GM13976 (cell line): ENCODE measurements at regions not wholly inside any gene's neighbourhood (a gene's known extent, or its start where the extent isn't known, plus 50 kb on each side); places are given as distances from the start of the nearest gene placed in this dataset.

Source experiments
- DNase-seq: peaks from one replicate; pipeline ENCODE4 v3.0.0; 2012; ENCODE audit warnings: low spot score
- CTCF ChIP-seq: IDR thresholded peaks from 2 replicates; pipeline ENCODE4 v1.5.1; 2012; ENCODE audit warnings: borderline replicate concordance, mild to moderate bottlenecking; ENCODE audit not compliant: insufficient read depth; ENCODE audit errors: extremely low read depth, missing control alignments, control extremely low read depth
- in situ Hi-C: fragments of 300-500 bp; cut with MboI; formaldehyde crosslinking; loops from one replicate; pipeline ENCODE4 v1.12.0; 2022; ENCODE audit warnings: low sequenced_read_pairs, mixed read lengths, inconsistent platforms; ENCODE audit not compliant: unreplicated experiment

- in situ Hi-C loops = no loop called here
- no peak for TF ChIP-seq CTCF
- DNase-seq = no peak
Observed at GRCh38 chr4:23539969-23540569, 349.8 kb downstream of the PPARGC1A start.

- in situ Hi-C loops = no loop called here
- DNase-seq = no peak
- no peak for TF ChIP-seq CTCF
Observed at GRCh38 chr4:23533859-23534258, 356.0 kb downstream of the PPARGC1A start.

GRCh38 chr4:23516716-23517115, 373.1 kb downstream of the PPARGC1A start:
- in situ Hi-C loops = no loop called here
- DNase-seq = no peak
- TF ChIP-seq CTCF = no peak

- in situ Hi-C loops = no loop called here
- no peak for TF ChIP-seq CTCF
- DNase-seq = no peak
Observed at GRCh38 chr4:23504083-23504482, 385.8 kb downstream of the PPARGC1A start.

- no peak for TF ChIP-seq CTCF
- in situ Hi-C loops = no loop called here
- no peak for DNase-seq
Observed at GRCh38 chr4:23500894-23501449, 388.9 kb downstream of the PPARGC1A start.

- no peak for TF ChIP-seq CTCF
- in situ Hi-C loops = no loop called here
- DNase-seq = no peak
Observed at GRCh38 chr4:23485801-23486200, 404.0 kb downstream of the PPARGC1A start.
